ENCODE measurements at regions not wholly inside any gene's neighbourhood (a gene's known extent, or its start where the extent isn't known, plus 50 kb on each side); places are given as distances from the start of the nearest gene placed in this dataset.

DNA sequence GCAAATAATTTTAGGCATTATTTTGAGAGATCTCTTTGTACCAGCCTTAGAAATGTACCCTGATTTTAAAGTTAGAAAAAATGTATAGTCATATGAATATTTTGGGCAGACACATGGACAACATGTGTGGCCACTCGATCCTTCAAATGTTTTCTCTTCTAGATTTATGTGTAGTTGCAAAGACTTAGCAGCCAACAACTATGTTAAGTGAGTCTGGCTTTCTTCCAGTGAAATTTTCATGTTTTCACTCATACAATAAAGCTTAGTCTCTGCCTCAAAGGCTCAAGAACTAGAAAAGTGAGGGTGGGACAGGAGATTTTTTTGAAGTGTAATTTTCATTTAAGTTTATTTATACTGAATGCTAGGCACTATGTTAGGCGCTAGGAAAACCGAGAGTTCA, 207.7 kb upstream of the DACH1 start:
- 43 to 53% methylated on average over 3 of the region's 3 CpGs for WGBS, 2 donors
- no peaks in the 10 kb centered on the region for H3K36me3 ChIP-seq (ENCODE audit: control insufficient read depth in 2 of 2, insufficient read depth in 2 of 2, low read length in 1 of 2)

DNA sequence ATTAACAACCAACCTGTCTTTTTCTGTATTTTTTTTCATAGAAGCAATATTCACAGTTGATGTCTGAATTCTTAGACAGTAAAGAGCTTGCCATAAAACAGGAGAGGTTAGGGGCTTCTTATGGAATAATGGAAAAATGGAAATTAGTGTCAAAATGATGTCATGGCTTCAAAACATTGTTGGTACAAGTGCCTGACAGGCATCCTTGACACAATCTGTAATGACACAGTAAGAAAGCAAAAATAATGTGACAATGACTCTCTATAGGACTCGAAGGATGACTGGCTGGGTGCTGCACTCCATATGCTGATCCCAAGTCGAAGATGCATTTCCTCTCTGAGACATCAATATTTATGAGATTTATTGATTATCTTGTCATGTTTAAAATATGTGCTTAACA, 205.3 kb upstream of the DACH1 start:
- Histone ChIP-seq H3K4me3 (ENCODE audit: low read depth in 1 of 2, low read length in 2 of 2) (no peak overlapping the region), H3K27ac (ENCODE audit: low read depth in 2 of 2, low read length in 1 of 2) (no peak overlapping the region), H3K9me3 (ENCODE audit: control insufficient read depth in 2 of 2, insufficient read depth in 1 of 2, low read depth in 1 of 2, low read length in 1 of 2) (no peaks in the 10 kb centered on the region), H3K27me3 (ENCODE audit: control insufficient read depth in 1 of 2, insufficient read depth in 2 of 2, low read length in 2 of 2) (no peaks in the 10 kb centered on the region), H3K36me3 (ENCODE audit: control insufficient read depth in 2 of 2, insufficient read depth in 2 of 2, low read length in 1 of 2) (no peaks in the 10 kb centered on the region), H3K4me1 (ENCODE audit: control insufficient read depth in 2 of 2, insufficient read depth in 2 of 2, low read length in 1 of 2) (no peaks in the 10 kb centered on the region)
- 72 to 79% methylated on average over 2 of the region's 2 CpGs for WGBS, 2 donors

More for the DNA sequence above, 207.7 kb upstream of the DACH1 start:
- Histone ChIP-seq H3K4me1 (ENCODE audit: control insufficient read depth in 2 of 2, insufficient read depth in 2 of 2, low read length in 1 of 2) (no peaks in the 10 kb centered on the region), H3K27me3 (ENCODE audit: control insufficient read depth in 1 of 2, insufficient read depth in 2 of 2, low read length in 2 of 2) (no peaks in the 10 kb centered on the region), H3K4me3 (ENCODE audit: low read depth in 1 of 2, low read length in 2 of 2) (no peak overlapping the region), H3K9me3 (ENCODE audit: control insufficient read depth in 2 of 2, insufficient read depth in 1 of 2, low read depth in 1 of 2, low read length in 1 of 2) (no peaks in the 10 kb centered on the region), H3K27ac (ENCODE audit: low read depth in 2 of 2, low read length in 1 of 2) (no peak overlapping the region)

GRCh38 chr13:72071713-72072112, 204.7 kb upstream of the DACH1 start:
- Histone ChIP-seq H3K36me3 (ENCODE audit: control insufficient read depth in 2 of 2, insufficient read depth in 2 of 2, low read length in 1 of 2) (no peaks in the 10 kb centered on the region), H3K9me3 (ENCODE audit: control insufficient read depth in 2 of 2, insufficient read depth in 1 of 2, low read depth in 1 of 2, low read length in 1 of 2) (no peaks in the 10 kb centered on the region), H3K27ac (ENCODE audit: low read depth in 2 of 2, low read length in 1 of 2) (no peak overlapping the region), H3K27me3 (ENCODE audit: control insufficient read depth in 1 of 2, insufficient read depth in 2 of 2, low read length in 2 of 2) (no peaks in the 10 kb centered on the region), H3K4me1 (ENCODE audit: control insufficient read depth in 2 of 2, insufficient read depth in 2 of 2, low read length in 1 of 2) (no peaks in the 10 kb centered on the region), H3K4me3 (ENCODE audit: low read depth in 1 of 2, low read length in 2 of 2) (no peak overlapping the region)
- 58 to 61% methylated on average over 4 of the region's 4 CpGs for WGBS, 2 donors

DNA sequence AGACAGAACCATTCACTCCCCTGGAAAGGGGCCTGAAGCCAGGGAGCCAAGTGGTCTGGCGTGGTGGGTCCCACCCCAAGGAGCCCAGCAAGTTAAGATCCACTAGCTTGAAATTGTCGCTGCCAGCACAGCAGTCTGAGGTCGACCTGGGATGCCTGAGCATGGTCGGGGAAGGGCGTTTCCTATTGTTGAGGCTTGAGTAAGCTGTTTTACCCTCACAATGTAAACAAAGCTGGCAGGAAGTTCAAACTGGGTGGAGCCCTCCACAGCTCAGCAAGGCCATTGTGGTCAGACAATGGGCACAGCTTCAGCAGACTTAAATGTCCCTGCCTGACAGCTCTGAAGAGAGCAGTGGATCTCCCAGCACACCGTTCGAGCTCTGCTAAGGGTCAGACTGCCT, 195.6 kb upstream of the DACH1 start:
- WGBS, 2 donors = 56 to 58% methylated on average over 7 of the region's 7 CpGs

DNA sequence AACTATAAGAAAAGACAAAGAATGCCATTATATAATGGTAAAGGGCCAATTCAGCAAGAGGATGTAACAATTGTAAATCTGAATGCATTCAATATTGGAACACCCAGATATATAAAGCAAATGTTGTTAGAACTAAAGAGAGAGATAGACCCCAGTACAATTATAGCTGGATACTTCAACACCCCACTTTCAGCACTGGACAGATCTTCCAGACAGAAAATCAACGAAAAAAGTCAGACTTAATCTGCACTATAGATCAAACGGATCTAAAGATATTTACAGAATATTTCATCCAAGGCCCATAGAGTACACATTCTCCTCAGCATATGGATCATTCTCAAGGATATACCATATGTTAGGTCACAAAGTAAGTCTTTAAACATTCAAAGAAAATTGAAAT, 194.6 kb upstream of the DACH1 start:
- Histone ChIP-seq H3K4me1 (ENCODE audit: control insufficient read depth in 2 of 2, insufficient read depth in 2 of 2, low read length in 1 of 2) (no peaks in the 10 kb centered on the region), H3K4me3 (ENCODE audit: low read depth in 1 of 2, low read length in 2 of 2) (no peak overlapping the region), H3K9me3 (ENCODE audit: control insufficient read depth in 2 of 2, insufficient read depth in 1 of 2, low read depth in 1 of 2, low read length in 1 of 2) (peaks cover 0 to 5% of the 10 kb centered on the region in 2 donors), H3K27me3 (ENCODE audit: control insufficient read depth in 1 of 2, insufficient read depth in 2 of 2, low read length in 2 of 2) (no peaks in the 10 kb centered on the region), H3K36me3 (ENCODE audit: control insufficient read depth in 2 of 2, insufficient read depth in 2 of 2, low read length in 1 of 2) (no peaks in the 10 kb centered on the region), H3K27ac (ENCODE audit: low read depth in 2 of 2, low read length in 1 of 2) (no peak overlapping the region)
- WGBS, 2 donors = 75 to 76% methylated on average over 2 of the region's 2 CpGs

More for the DNA sequence above, 195.6 kb upstream of the DACH1 start:
- no peaks in the 10 kb centered on the region for H3K27me3 ChIP-seq (ENCODE audit: control insufficient read depth in 1 of 2, insufficient read depth in 2 of 2, low read length in 2 of 2)
- peaks cover 0 to 5% of the 10 kb centered on the region in 2 donors for H3K9me3 ChIP-seq (ENCODE audit: control insufficient read depth in 2 of 2, insufficient read depth in 1 of 2, low read depth in 1 of 2, low read length in 1 of 2)
- no peaks in the 10 kb centered on the region for H3K4me1 ChIP-seq (ENCODE audit: control insufficient read depth in 2 of 2, insufficient read depth in 2 of 2, low read length in 1 of 2)
- H3K27ac ChIP-seq (ENCODE audit: low read depth in 2 of 2, low read length in 1 of 2) = no peak overlapping the region
- H3K36me3 ChIP-seq (ENCODE audit: control insufficient read depth in 2 of 2, insufficient read depth in 2 of 2, low read length in 1 of 2) = no peaks in the 10 kb centered on the region
- H3K4me3 ChIP-seq (ENCODE audit: low read depth in 1 of 2, low read length in 2 of 2) = no peak overlapping the region

DNA sequence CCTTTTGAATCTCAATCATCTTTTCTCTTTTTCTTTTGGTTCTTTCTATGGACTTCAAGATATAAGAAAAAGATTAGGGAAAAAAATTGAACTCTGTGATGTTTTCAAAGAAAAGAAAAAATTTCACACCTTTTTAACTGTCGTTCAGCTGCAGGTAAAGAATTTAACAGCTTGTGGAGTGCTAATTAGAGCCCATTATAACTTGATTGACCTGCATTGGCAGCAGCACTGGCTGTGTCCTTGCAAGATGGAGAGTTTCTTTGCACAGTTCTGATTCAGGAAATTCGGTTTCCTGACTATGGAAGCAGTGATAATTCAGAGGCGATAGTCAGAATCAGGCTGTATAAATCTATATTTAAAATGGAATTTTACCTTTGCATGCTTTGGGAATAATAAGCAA, 183.2 kb upstream of the DACH1 start:
- H3K4me3 ChIP-seq (ENCODE audit: low read depth in 1 of 2, low read length in 2 of 2) = no peak overlapping the region

DNA sequence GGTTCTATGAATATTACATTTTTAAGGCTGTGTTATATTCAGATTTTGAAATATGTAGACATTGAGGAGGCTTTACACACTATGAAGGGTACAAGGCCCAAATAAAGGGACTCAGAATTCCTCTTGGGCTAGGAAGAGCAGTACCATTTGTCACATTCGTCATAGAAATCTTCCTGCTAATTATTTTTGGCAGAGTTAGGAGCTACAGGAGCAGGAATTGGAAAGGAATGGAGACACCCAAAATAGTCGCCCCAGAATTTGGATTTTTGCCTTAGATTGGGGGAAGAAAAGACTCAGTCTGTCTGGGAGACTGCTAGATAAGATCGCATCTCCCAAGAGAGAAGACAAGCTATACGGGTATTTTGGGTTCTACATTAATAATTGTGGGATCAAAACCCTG, 176.4 kb upstream of the DACH1 start:
- Histone ChIP-seq H3K4me1 (ENCODE audit: control insufficient read depth in 2 of 2, insufficient read depth in 2 of 2, low read length in 1 of 2) (no peaks in the 10 kb centered on the region), H3K27ac (ENCODE audit: low read depth in 2 of 2, low read length in 1 of 2) (no peak overlapping the region), H3K27me3 (ENCODE audit: control insufficient read depth in 1 of 2, insufficient read depth in 2 of 2, low read length in 2 of 2) (no peaks in the 10 kb centered on the region), H3K36me3 (ENCODE audit: control insufficient read depth in 2 of 2, insufficient read depth in 2 of 2, low read length in 1 of 2) (no peaks in the 10 kb centered on the region), H3K4me3 (ENCODE audit: low read depth in 1 of 2, low read length in 2 of 2) (no peak overlapping the region), H3K9me3 (ENCODE audit: control insufficient read depth in 2 of 2, insufficient read depth in 1 of 2, low read depth in 1 of 2, low read length in 1 of 2) (no peaks in the 10 kb centered on the region)
- 67 to 73% methylated on average over 4 of the region's 4 CpGs for WGBS, 2 donors

More for the DNA sequence above, 183.2 kb upstream of the DACH1 start:
- Histone ChIP-seq H3K4me1 (ENCODE audit: control insufficient read depth in 2 of 2, insufficient read depth in 2 of 2, low read length in 1 of 2) (no peaks in the 10 kb centered on the region), H3K27me3 (ENCODE audit: control insufficient read depth in 1 of 2, insufficient read depth in 2 of 2, low read length in 2 of 2) (no peaks in the 10 kb centered on the region), H3K9me3 (ENCODE audit: control insufficient read depth in 2 of 2, insufficient read depth in 1 of 2, low read depth in 1 of 2, low read length in 1 of 2) (no peaks in the 10 kb centered on the region), H3K27ac (ENCODE audit: low read depth in 2 of 2, low read length in 1 of 2) (no peak overlapping the region), H3K36me3 (ENCODE audit: control insufficient read depth in 2 of 2, insufficient read depth in 2 of 2, low read length in 1 of 2) (no peaks in the 10 kb centered on the region)
- WGBS, 2 donors = 44 to 49% methylated on average over 3 of the region's 3 CpGs

DNA sequence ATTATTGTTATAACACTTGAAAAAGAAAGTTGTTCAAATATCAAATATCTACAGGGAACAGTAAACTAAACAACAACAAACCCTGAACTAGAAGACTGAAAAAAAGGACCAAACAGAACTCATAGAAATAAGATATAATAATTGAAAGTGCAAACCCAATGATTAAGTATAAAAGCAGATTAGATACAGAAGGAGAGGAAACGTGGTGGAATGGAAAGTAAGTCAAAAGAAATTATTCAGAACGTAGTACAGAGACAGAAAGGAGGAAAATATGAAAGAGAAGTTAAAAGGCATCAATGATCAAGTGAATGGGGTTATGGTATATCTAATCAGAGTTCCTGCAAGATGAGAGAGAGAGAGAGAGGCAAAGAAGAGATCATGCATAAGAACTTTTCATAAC, 174.2 kb upstream of the DACH1 start:
- Histone ChIP-seq H3K27ac (ENCODE audit: low read depth in 2 of 2, low read length in 1 of 2) (no peak overlapping the region), H3K4me3 (ENCODE audit: low read depth in 1 of 2, low read length in 2 of 2) (no peak overlapping the region), H3K9me3 (ENCODE audit: control insufficient read depth in 2 of 2, insufficient read depth in 1 of 2, low read depth in 1 of 2, low read length in 1 of 2) (no peaks in the 10 kb centered on the region), H3K27me3 (ENCODE audit: control insufficient read depth in 1 of 2, insufficient read depth in 2 of 2, low read length in 2 of 2) (no peaks in the 10 kb centered on the region), H3K36me3 (ENCODE audit: control insufficient read depth in 2 of 2, insufficient read depth in 2 of 2, low read length in 1 of 2) (no peaks in the 10 kb centered on the region), H3K4me1 (ENCODE audit: control insufficient read depth in 2 of 2, insufficient read depth in 2 of 2, low read length in 1 of 2) (no peaks in the 10 kb centered on the region)
- 55 to 56% methylated on average over 2 of the region's 2 CpGs for WGBS, 2 donors

- H3K9me3 ChIP-seq (ENCODE audit: control insufficient read depth in 2 of 2, insufficient read depth in 1 of 2, low read depth in 1 of 2, low read length in 1 of 2) = no peaks in the 10 kb centered on the region
- H3K4me1 ChIP-seq (ENCODE audit: control insufficient read depth in 2 of 2, insufficient read depth in 2 of 2, low read length in 1 of 2) = no peaks in the 10 kb centered on the region
- no peak overlapping the region for H3K4me3 ChIP-seq (ENCODE audit: low read depth in 1 of 2, low read length in 2 of 2)
- 91 to 95% methylated on average over 3 of the region's 3 CpGs for WGBS, 2 donors
- H3K36me3 ChIP-seq (ENCODE audit: control insufficient read depth in 2 of 2, insufficient read depth in 2 of 2, low read length in 1 of 2) = no peaks in the 10 kb centered on the region
- no peaks in the 10 kb centered on the region for H3K27me3 ChIP-seq (ENCODE audit: control insufficient read depth in 1 of 2, insufficient read depth in 2 of 2, low read length in 2 of 2)
- no peak overlapping the region for H3K27ac ChIP-seq (ENCODE audit: low read depth in 2 of 2, low read length in 1 of 2)
Observed at GRCh38 chr13:72039126-72039525, 172.1 kb upstream of the DACH1 start.

DNA sequence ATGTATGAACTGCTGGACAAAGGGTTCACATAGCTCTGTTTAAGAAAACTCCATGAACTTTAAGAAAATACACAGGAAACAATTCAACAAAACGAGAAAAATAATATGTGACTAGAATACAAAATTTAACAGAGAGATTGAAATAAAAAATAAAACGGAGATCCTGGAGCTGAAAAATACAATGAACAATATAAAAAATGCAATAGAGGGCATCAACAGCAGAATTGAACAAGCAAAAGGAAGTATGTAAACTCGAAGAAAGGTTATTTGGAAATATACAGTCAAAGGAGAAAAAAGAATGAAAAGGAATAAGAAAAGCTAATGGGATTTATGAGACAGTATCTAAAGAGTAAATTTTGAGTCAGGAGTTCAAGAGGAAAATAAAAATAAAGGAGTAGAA, 163.0 kb upstream of the DACH1 start:
- 80 to 85% methylated on average over 3 of the region's 3 CpGs for WGBS, 2 donors
- Histone ChIP-seq H3K27ac (ENCODE audit: low read depth in 2 of 2, low read length in 1 of 2) (no peak overlapping the region), H3K27me3 (ENCODE audit: control insufficient read depth in 1 of 2, insufficient read depth in 2 of 2, low read length in 2 of 2) (no peaks in the 10 kb centered on the region), H3K4me1 (ENCODE audit: control insufficient read depth in 2 of 2, insufficient read depth in 2 of 2, low read length in 1 of 2) (no peaks in the 10 kb centered on the region), H3K36me3 (ENCODE audit: control insufficient read depth in 2 of 2, insufficient read depth in 2 of 2, low read length in 1 of 2) (no peaks in the 10 kb centered on the region), H3K4me3 (ENCODE audit: low read depth in 1 of 2, low read length in 2 of 2) (no peak overlapping the region), H3K9me3 (ENCODE audit: control insufficient read depth in 2 of 2, insufficient read depth in 1 of 2, low read depth in 1 of 2, low read length in 1 of 2) (peaks cover 3% of the 10 kb centered on the region in 2 donors)
